WTC11 (cell line): ENCODE measurements at regions not wholly inside any gene's neighbourhood (a gene's known extent, or its start where the extent isn't known, plus 50 kb on each side); places are given as distances from the start of the nearest gene placed in this dataset.

Experiments
- ATAC-seq: fragments of 200-7000 bp; cut with Tn5 transposase; 2 replicates; pipeline ENCODE4 v1.10.0; 2021; ENCODE audit warnings: mild to moderate bottlenecking, moderate library complexity
- CTCF ChIA-PET: fragments of 300-600 bp; sonication (Branson Sonifier 250); formaldehyde crosslinking; loops from one replicate; lab custom pipeline; 2021; ENCODE audit warnings: antibody characterized with exemption; lab: Charles Lee
- POLR2A ChIA-PET: fragments of 350-600 bp; sonication (Branson Sonifier 250); formaldehyde crosslinking; loops from one replicate; lab custom pipeline; 2021; ENCODE audit warnings: antibody characterized with exemption; lab: Charles Lee
- DNase-seq: peaks from one replicate; pipeline ENCODE4 v3.0.0; 2021; ENCODE audit warnings: low spot score
- H3K27ac Mint-ChIP-seq: 2 replicates; pipeline ENCODE4 v1.8.0; 2021; ENCODE audit warnings: mixed read lengths
- H3K27me3 Mint-ChIP-seq: 2 replicates; pipeline ENCODE4 v1.8.0; 2021; ENCODE audit warnings: low read depth, mild to moderate bottlenecking, moderate library complexity, mixed read lengths
- H3K36me3 Mint-ChIP-seq: 2 replicates; pipeline ENCODE4 v1.8.0; 2021; ENCODE audit warnings: mixed read lengths
- H3K4me1 Mint-ChIP-seq: 2 replicates; pipeline ENCODE4 v1.8.0; 2022; ENCODE audit warnings: mixed read lengths
- H3K4me3 Mint-ChIP-seq: 2 replicates; pipeline ENCODE4 v1.8.0; 2021; ENCODE audit warnings: mild to moderate bottlenecking, moderate library complexity, mixed read lengths
- H3K9me3 Mint-ChIP-seq: 2 replicates; pipeline ENCODE4 v1.8.0; 2021; ENCODE audit warnings: mixed read lengths
- ATF2 ChIP-seq: sonication (generic); formaldehyde crosslinking; IDR thresholded peaks from 2 replicates; pipeline ENCODE4 v1.8.1; 2022; ENCODE audit warnings: low read depth, missing genetic modification reagents, borderline replicate concordance
- CBFB ChIP-seq: sonication (generic); formaldehyde crosslinking; IDR thresholded peaks from 2 replicates; pipeline ENCODE4 v1.8.1; 2022; ENCODE audit warnings: mild to moderate bottlenecking, low read depth, missing genetic modification reagents
- CREM ChIP-seq: sonication (generic); formaldehyde crosslinking; IDR thresholded peaks from 2 replicates; pipeline ENCODE4 v1.8.1; 2022; ENCODE audit warnings: mild to moderate bottlenecking, missing genetic modification reagents, moderate library complexity
- E2F4 ChIP-seq: sonication (generic); formaldehyde crosslinking; IDR thresholded peaks from 2 replicates; pipeline ENCODE4 v1.8.1; 2022; ENCODE audit warnings: low read depth, mild to moderate bottlenecking, moderate library complexity, missing genetic modification reagents, borderline replicate concordance
- E2F5 ChIP-seq: sonication (generic); formaldehyde crosslinking; IDR thresholded peaks from 2 replicates; pipeline ENCODE4 v1.8.1; 2022; ENCODE audit warnings: mild to moderate bottlenecking, moderate library complexity, missing genetic modification reagents
- ELF4 ChIP-seq: sonication (generic); formaldehyde crosslinking; IDR thresholded peaks from 2 replicates; pipeline ENCODE4 v1.8.1; 2022; ENCODE audit warnings: low read depth, mild to moderate bottlenecking, moderate library complexity, missing genetic modification reagents
- FOXP1 ChIP-seq: sonication (generic); formaldehyde crosslinking; IDR thresholded peaks from 2 replicates; pipeline ENCODE4 v1.8.0; 2022; ENCODE audit warnings: missing genetic modification reagents, mild to moderate bottlenecking, moderate library complexity, borderline replicate concordance
- GRHL2 ChIP-seq: fragments of 250-450 bp; sonication (Bioruptor Pico); IDR thresholded peaks from 2 replicates; pipeline ENCODE4 v1.8.0; 2022; ENCODE audit warnings: mild to moderate bottlenecking, moderate library complexity; ENCODE audit not compliant: insufficient replicate concordance, severe bottlenecking
- KAT7 ChIP-seq: sonication (generic); formaldehyde crosslinking; IDR thresholded peaks from 2 replicates; pipeline ENCODE4 v1.8.1; 2023; ENCODE audit warnings: missing genetic modification reagents, mild to moderate bottlenecking, borderline replicate concordance
- PREB ChIP-seq: sonication (generic); formaldehyde crosslinking; IDR thresholded peaks from 2 replicates; pipeline ENCODE4 v1.8.1; 2022; ENCODE audit warnings: mild to moderate bottlenecking, missing genetic modification reagents, moderate library complexity, borderline replicate concordance
- SMAD3 ChIP-seq: sonication (generic); formaldehyde crosslinking; IDR thresholded peaks from 2 replicates; pipeline ENCODE4 v1.8.0; 2022; ENCODE audit warnings: missing genetic modification reagents, mild to moderate bottlenecking, borderline replicate concordance
- SP1 ChIP-seq: sonication (generic); formaldehyde crosslinking; conservative IDR thresholded peaks from 2 replicates; pipeline ENCODE4 v1.8.1; 2022; ENCODE audit warnings: missing genetic modification reagents
- ZNF512 ChIP-seq: sonication (generic); formaldehyde crosslinking; IDR thresholded peaks from 2 replicates; pipeline ENCODE4 v1.8.1; 2022; ENCODE audit warnings: missing genetic modification reagents, borderline replicate concordance
- TF ChIP-seq, protein P1 (sequence below): sonication (generic); formaldehyde crosslinking; IDR thresholded peaks from 2 replicates; pipeline ENCODE4 v1.8.0; 2022; ENCODE audit warnings: mild to moderate bottlenecking, missing genetic modification reagents
- TF ChIP-seq, protein P2 (sequence below): sonication (generic); formaldehyde crosslinking; IDR thresholded peaks from 2 replicates; pipeline ENCODE4 v1.8.1; 2023; ENCODE audit warnings: mild to moderate bottlenecking, missing genetic modification reagents, borderline replicate concordance
- TF ChIP-seq, protein P3 (sequence below): sonication (generic); formaldehyde crosslinking; IDR thresholded peaks from 2 replicates; pipeline ENCODE4 v1.8.0; 2023; ENCODE audit warnings: mild to moderate bottlenecking, missing genetic modification reagents

DNA sequence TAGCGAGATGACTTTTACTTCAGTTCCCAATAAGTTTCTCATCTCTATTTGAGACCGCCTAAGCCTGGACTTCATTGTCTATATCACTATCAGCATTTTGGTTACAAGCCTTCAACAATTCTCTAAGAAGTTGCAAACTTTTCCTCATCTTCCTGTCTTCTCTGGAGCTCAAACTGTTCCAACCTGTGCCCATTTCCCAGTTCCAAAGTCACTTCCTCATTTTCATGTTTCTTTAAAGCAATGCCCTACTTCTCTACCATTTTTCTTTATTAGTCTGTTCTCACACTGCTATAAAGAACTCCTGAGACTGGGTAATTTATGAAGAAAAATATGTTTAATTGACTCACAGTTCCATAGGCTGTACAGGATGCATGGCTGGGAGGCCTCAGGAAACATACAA, 251.9 kb downstream of the TECRL start (continued):
- TF ChIP-seq CBFB: no peak
- no peak for TF ChIP-seq SMAD3 (CRISPR knock-in tag)
- TF ChIP-seq FOXP1 (CRISPR knock-in tag): no peak
- no peak for TF ChIP-seq ELF4 (CRISPR knock-in tag)

- ATAC-seq: no peak
- TF ChIP-seq, protein P1, sequence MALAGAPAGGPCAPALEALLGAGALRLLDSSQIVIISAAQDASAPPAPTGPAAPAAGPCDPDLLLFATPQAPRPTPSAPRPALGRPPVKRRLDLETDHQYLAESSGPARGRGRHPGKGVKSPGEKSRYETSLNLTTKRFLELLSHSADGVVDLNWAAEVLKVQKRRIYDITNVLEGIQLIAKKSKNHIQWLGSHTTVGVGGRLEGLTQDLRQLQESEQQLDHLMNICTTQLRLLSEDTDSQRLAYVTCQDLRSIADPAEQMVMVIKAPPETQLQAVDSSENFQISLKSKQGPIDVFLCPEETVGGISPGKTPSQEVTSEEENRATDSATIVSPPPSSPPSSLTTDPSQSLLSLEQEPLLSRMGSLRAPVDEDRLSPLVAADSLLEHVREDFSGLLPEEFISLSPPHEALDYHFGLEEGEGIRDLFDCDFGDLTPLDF: no peak
- TF ChIP-seq, protein P2, sequence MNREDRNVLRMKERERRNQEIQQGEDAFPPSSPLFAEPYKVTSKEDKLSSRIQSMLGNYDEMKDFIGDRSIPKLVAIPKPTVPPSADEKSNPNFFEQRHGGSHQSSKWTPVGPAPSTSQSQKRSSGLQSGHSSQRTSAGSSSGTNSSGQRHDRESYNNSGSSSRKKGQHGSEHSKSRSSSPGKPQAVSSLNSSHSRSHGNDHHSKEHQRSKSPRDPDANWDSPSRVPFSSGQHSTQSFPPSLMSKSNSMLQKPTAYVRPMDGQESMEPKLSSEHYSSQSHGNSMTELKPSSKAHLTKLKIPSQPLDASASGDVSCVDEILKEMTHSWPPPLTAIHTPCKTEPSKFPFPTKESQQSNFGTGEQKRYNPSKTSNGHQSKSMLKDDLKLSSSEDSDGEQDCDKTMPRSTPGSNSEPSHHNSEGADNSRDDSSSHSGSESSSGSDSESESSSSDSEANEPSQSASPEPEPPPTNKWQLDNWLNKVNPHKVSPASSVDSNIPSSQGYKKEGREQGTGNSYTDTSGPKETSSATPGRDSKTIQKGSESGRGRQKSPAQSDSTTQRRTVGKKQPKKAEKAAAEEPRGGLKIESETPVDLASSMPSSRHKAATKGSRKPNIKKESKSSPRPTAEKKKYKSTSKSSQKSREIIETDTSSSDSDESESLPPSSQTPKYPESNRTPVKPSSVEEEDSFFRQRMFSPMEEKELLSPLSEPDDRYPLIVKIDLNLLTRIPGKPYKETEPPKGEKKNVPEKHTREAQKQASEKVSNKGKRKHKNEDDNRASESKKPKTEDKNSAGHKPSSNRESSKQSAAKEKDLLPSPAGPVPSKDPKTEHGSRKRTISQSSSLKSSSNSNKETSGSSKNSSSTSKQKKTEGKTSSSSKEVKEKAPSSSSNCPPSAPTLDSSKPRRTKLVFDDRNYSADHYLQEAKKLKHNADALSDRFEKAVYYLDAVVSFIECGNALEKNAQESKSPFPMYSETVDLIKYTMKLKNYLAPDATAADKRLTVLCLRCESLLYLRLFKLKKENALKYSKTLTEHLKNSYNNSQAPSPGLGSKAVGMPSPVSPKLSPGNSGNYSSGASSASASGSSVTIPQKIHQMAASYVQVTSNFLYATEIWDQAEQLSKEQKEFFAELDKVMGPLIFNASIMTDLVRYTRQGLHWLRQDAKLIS (CRISPR knock-in tag): no peak
- TF ChIP-seq SP1 (CRISPR knock-in tag): no peak
- TF ChIP-seq E2F4 (CRISPR knock-in tag): no peak
- TF ChIP-seq ZNF512 (CRISPR knock-in tag): no peak
- no peak for TF ChIP-seq CREM
- no peak for TF ChIP-seq KAT7
- POLR2A ChIA-PET: no interaction called here
- Mint-ChIP-seq H3K4me3 (no peak overlapping the region), H3K36me3 (peaks cover 12% of the 10 kb centered on the region), H3K4me1 (0 out of 2 replicates have a peak, but pooled peaks cover 3% of the 10 kb centered on the region), H3K27ac (no peak overlapping the region), H3K27me3 (no peaks in the 10 kb centered on the region), H3K9me3 (peaks cover 24% of the 10 kb centered on the region)
- CTCF ChIA-PET: interaction anchor here (0.7 to 1.2 kb wide), 2 partner anchors 9 to 11 kb away, joined by 3 to 4 read pairs; no protein-coding TSS in a partner anchor
- no peak for DNase-seq
These were observed 253.0 kb downstream of the TECRL start for GRCh38 chr4:64156253-64156652.

DNA sequence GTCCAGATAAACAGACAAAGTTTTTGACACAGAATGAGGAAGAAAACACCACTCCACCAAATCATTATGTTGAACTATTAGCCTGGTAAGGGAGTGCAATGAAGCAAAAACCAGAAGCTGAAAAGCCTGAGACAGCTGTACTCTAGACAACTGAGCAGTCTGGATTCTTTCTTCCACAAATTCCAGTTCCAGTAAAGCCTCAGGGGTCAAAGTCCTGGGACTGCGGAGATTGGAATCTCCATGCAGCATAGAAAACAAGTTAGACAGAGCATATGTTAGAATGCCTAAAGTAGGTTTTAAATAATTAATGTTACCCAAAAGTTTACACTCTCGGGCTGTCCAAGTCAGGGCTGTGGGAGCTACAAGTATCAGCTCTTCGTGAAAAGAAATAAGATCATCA, 263.2 kb downstream of the TECRL start:
- no peak overlapping the region for H3K27ac Mint-ChIP-seq
- TF ChIP-seq ATF2 (CRISPR knock-in tag): no peak
- no peak for TF ChIP-seq ZNF512 (CRISPR knock-in tag)
- TF ChIP-seq PREB (CRISPR knock-in tag): no peak
- TF ChIP-seq, protein P3, sequence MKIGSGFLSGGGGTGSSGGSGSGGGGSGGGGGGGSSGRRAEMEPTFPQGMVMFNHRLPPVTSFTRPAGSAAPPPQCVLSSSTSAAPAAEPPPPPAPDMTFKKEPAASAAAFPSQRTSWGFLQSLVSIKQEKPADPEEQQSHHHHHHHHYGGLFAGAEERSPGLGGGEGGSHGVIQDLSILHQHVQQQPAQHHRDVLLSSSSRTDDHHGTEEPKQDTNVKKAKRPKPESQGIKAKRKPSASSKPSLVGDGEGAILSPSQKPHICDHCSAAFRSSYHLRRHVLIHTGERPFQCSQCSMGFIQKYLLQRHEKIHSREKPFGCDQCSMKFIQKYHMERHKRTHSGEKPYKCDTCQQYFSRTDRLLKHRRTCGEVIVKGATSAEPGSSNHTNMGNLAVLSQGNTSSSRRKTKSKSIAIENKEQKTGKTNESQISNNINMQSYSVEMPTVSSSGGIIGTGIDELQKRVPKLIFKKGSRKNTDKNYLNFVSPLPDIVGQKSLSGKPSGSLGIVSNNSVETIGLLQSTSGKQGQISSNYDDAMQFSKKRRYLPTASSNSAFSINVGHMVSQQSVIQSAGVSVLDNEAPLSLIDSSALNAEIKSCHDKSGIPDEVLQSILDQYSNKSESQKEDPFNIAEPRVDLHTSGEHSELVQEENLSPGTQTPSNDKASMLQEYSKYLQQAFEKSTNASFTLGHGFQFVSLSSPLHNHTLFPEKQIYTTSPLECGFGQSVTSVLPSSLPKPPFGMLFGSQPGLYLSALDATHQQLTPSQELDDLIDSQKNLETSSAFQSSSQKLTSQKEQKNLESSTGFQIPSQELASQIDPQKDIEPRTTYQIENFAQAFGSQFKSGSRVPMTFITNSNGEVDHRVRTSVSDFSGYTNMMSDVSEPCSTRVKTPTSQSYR (CRISPR knock-in tag): no peak
- no peak for TF ChIP-seq E2F5
- no peak for TF ChIP-seq GRHL2 (CRISPR knock-in tag)

More for the DNA sequence above, 263.2 kb downstream of the TECRL start:
- DNase-seq (no peak), ATAC-seq (no peak)
- no peak overlapping the region for H3K4me3 Mint-ChIP-seq
- ChIA-PET CTCF (no interaction called here), POLR2A (no interaction called here)
- no peaks in the 10 kb centered on the region for H3K27me3 Mint-ChIP-seq
- H3K36me3 Mint-ChIP-seq: peaks cover 27% of the 10 kb centered on the region
- no peaks in the 10 kb centered on the region for H3K4me1 Mint-ChIP-seq
- peaks cover 70% of the 10 kb centered on the region for H3K9me3 Mint-ChIP-seq
